Activated CD8-positive, alpha-beta T cell treated with anti-CD3 and anti-CD28 coated beads for 36 hours (primary cell): ENCODE measurements at regions not wholly inside any gene's neighbourhood (a gene's known extent, or its start where the extent isn't known, plus 50 kb on each side); places are given as distances from the start of the nearest gene placed in this dataset.

Source experiments
- ATAC-seq: fragments of 200-7000 bp; cut with Tn5 transposase; one replicate; pipeline ENCODE4 v1.10.0; 2021; ENCODE audit warnings: mild to moderate bottlenecking, moderate library complexity
- CTCF ChIA-PET: fragments of 350-600 bp; sonication (Branson Sonifier 250); formaldehyde crosslinking; loops from one replicate; lab custom pipeline; 2021; ENCODE audit warnings: antibody characterized with exemption; lab: Charles Lee
- POLR2A ChIA-PET: fragments of 350-600 bp; sonication (Branson Sonifier 250); formaldehyde crosslinking; loops from one replicate; lab custom pipeline; 2021; ENCODE audit warnings: antibody characterized with exemption; lab: Charles Lee
- DNase-seq: peaks from one replicate; pipeline ENCODE4 v3.0.0-alpha.2; 2020
- H3K27ac Mint-ChIP-seq: one replicate; pipeline ENCODE4 v1.8.0; 2021; ENCODE audit warnings: mild to moderate bottlenecking, mixed read lengths
- H3K27me3 Mint-ChIP-seq: one replicate; pipeline ENCODE4 v1.8.0; 2021; ENCODE audit warnings: mixed read lengths
- H3K36me3 Mint-ChIP-seq: one replicate; pipeline ENCODE4 v1.8.0; 2021; ENCODE audit warnings: low read depth, mixed read lengths
- H3K4me1 Mint-ChIP-seq: one replicate; pipeline ENCODE4 v1.8.0; 2021; ENCODE audit warnings: low read depth, mixed read lengths
- H3K4me3 Mint-ChIP-seq: one replicate; pipeline ENCODE4 v1.8.0; 2021; ENCODE audit warnings: mild to moderate bottlenecking, moderate library complexity, mixed read lengths
- H3K9me3 Mint-ChIP-seq: one replicate; pipeline ENCODE4 v1.8.0; 2021; ENCODE audit warnings: mixed read lengths
- CTCF ChIP-seq: fragments of 200-600 bp; IDR thresholded peaks from one replicate; pipeline ENCODE4 v1.8.0; 2022; ENCODE audit warnings: antibody characterized with exemption, mild to moderate bottlenecking
- intact Hi-C: fragments of 100-400 bp; cut with micrococcal nuclease; formaldehyde crosslinking; loops from one replicate; pipeline ENCODE4 v1.10.0; 2022

- no peak for TF ChIP-seq CTCF
- Mint-ChIP-seq H3K27me3 (no peaks in the 10 kb centered on the region), H3K9me3 (peaks cover 13% of the 10 kb centered on the region), H3K4me3 (no peak overlapping the region), H3K27ac (no peak overlapping the region), H3K36me3 (no peaks in the 10 kb centered on the region), H3K4me1 (no peaks in the 10 kb centered on the region)
- intact Hi-C loops: no loop called here
- DNase-seq: no peak
- ChIA-PET POLR2A (no interaction called here), CTCF (no interaction called here)
- no peak for ATAC-seq
Measured at GRCh38 chr12:124664395-124665111, 97.1 kb upstream of the NCOR2 start.

GRCh38 chr12:124663771-124664366 is 96.5 kb upstream of the NCOR2 start:
- ChIA-PET CTCF (no interaction called here), POLR2A (no interaction called here)
- Mint-ChIP-seq H3K4me3 (no peak overlapping the region), H3K4me1 (no peaks in the 10 kb centered on the region), H3K27ac (no peak overlapping the region), H3K9me3 (peaks cover 13% of the 10 kb centered on the region), H3K27me3 (no peaks in the 10 kb centered on the region), H3K36me3 (no peaks in the 10 kb centered on the region)
- intact Hi-C loops: no loop called here
- DNase-seq (no peak), ATAC-seq (no peak)
- TF ChIP-seq CTCF: no peak

GRCh38 chr12:124663206-124663605 is 95.8 kb upstream of the NCOR2 start:
- H3K27ac Mint-ChIP-seq: no peak overlapping the region
- ChIA-PET POLR2A (no interaction called here), CTCF (interaction anchor here (0.8 to 1.2 kb wide), 2 partner anchors 27 to 48 kb away, joined by 3 read pairs; no protein-coding TSS in a partner anchor)
- no peak for TF ChIP-seq CTCF
- intact Hi-C loops: no loop called here
- H3K4me1 Mint-ChIP-seq: no peaks in the 10 kb centered on the region
- H3K36me3 Mint-ChIP-seq: no peaks in the 10 kb centered on the region
- DNase-seq: no peak
- H3K9me3 Mint-ChIP-seq: peaks cover 13% of the 10 kb centered on the region
- H3K27me3 Mint-ChIP-seq: no peaks in the 10 kb centered on the region
- ATAC-seq: no peak
- H3K4me3 Mint-ChIP-seq: no peak overlapping the region

GRCh38 chr12:124661341-124661740 is 93.9 kb upstream of the NCOR2 start:
- intact Hi-C loops: no loop called here
- H3K4me3 Mint-ChIP-seq: no peak overlapping the region
- no peak overlapping the region for H3K27ac Mint-ChIP-seq
- H3K9me3 Mint-ChIP-seq: peaks cover 8% of the 10 kb centered on the region
- TF ChIP-seq CTCF: no peak
- H3K27me3 Mint-ChIP-seq: no peaks in the 10 kb centered on the region
- H3K4me1 Mint-ChIP-seq: no peaks in the 10 kb centered on the region
- no peaks in the 10 kb centered on the region for H3K36me3 Mint-ChIP-seq
- DNase-seq (no peak), ATAC-seq (no peak)
- CTCF ChIA-PET: interaction anchor here (0.6 kb wide), 1 partner anchor 12 kb away, joined by 3 read pairs; no protein-coding TSS in a partner anchor
- POLR2A ChIA-PET: interaction anchor here (1.5 kb wide), 1 partner anchor 8 kb away, joined by 3 read pairs; no protein-coding TSS in a partner anchor

- H3K4me3 Mint-ChIP-seq: no peak overlapping the region
- POLR2A ChIA-PET: no interaction called here
- no peak overlapping the region for H3K27ac Mint-ChIP-seq
- peaks cover 5% of the 10 kb centered on the region for H3K9me3 Mint-ChIP-seq
- CTCF ChIA-PET: no interaction called here
- ATAC-seq (no peak), DNase-seq (no peak)
- no peaks in the 10 kb centered on the region for H3K36me3 Mint-ChIP-seq
- intact Hi-C loops: no loop called here
- no peak for TF ChIP-seq CTCF
- peaks cover 1% of the 10 kb centered on the region for H3K27me3 Mint-ChIP-seq
- H3K4me1 Mint-ChIP-seq: no peaks in the 10 kb centered on the region
Measured at GRCh38 chr12:124660851-124661250, 93.4 kb upstream of the NCOR2 start.
